IgD-negative memory B cell (primary cell): ENCODE measurements at regions not wholly inside any gene's neighbourhood (a gene's known extent, or its start where the extent isn't known, plus 50 kb on each side); places are given as distances from the start of the nearest gene placed in this dataset.
A peak's percentile ranks its signal among the peaks of the same experiment; 100 is the strongest.
"Not testable (repeated sequence)": the region's sequence is repeated elsewhere in the genome, so short reads cannot be mapped to it uniquely, and the experiment has no call there.

Source experiments
- H3K27ac Mint-ChIP-seq, 3 donors: one replicate each; pipeline ENCODE4 v1.8.0; 2020 to 2022; ENCODE audit warnings: mild to moderate bottlenecking in 3 of 3, mixed read lengths in 3 of 3, moderate library complexity in 1 of 3
- H3K27me3 Mint-ChIP-seq: one replicate; pipeline ENCODE4 v1.8.0; 2021; ENCODE audit warnings: mixed read lengths
- H3K36me3 Mint-ChIP-seq: one replicate; pipeline ENCODE4 v1.8.0; 2020; ENCODE audit warnings: mild to moderate bottlenecking, mixed read lengths
- H3K4me1 Mint-ChIP-seq, 3 donors: one replicate each; pipeline ENCODE4 v1.8.0; 2020 to 2022; ENCODE audit warnings: mixed read lengths in 3 of 3, mild to moderate bottlenecking in 1 of 3
- H3K4me3 Mint-ChIP-seq, 4 donors: one replicate each; pipeline ENCODE4 v1.8.0; 2020 to 2022; ENCODE audit warnings: mild to moderate bottlenecking in 4 of 4, mixed read lengths in 4 of 4, moderate library complexity in 3 of 4
- H3K9me3 Mint-ChIP-seq, 3 donors: one replicate each; pipeline ENCODE4 v1.8.0; 2020 to 2021; ENCODE audit warnings: mixed read lengths in 3 of 3, mild to moderate bottlenecking in 1 of 3

- Mint-ChIP-seq H3K27me3 (peaks cover 3% of the 10 kb centered on the region), H3K4me3 (no peak overlapping the region), H3K4me1 (no peaks in the 10 kb centered on the region), H3K36me3 (no peaks in the 10 kb centered on the region), H3K9me3 (no peaks in the 10 kb centered on the region), H3K27ac (no peak overlapping the region)
Observed at GRCh38 chr6:112439010-112439409, 91.9 kb downstream of the RFPL4B start.

- Mint-ChIP-seq H3K27me3 (peaks cover 3% of the 10 kb centered on the region), H3K36me3 (no peaks in the 10 kb centered on the region), H3K4me1 (no peaks in the 10 kb centered on the region)
Observed at GRCh38 chr6:112439432-112439831, 92.3 kb downstream of the RFPL4B start.

GRCh38 chr6:112441607-112442006 lies 94.5 kb downstream of the RFPL4B start:
- Mint-ChIP-seq H3K27me3 (peaks cover 3% of the 10 kb centered on the region), H3K4me1 (no peaks in the 10 kb centered on the region), H3K27ac (no peak overlapping the region), H3K9me3 (no peaks in the 10 kb centered on the region), H3K36me3 (no peaks in the 10 kb centered on the region), H3K4me3 (no peak overlapping the region)

More at GRCh38 chr6:112439432-112439831, 92.3 kb downstream of the RFPL4B start:
- Mint-ChIP-seq H3K4me3 (no peak overlapping the region), H3K9me3 (no peaks in the 10 kb centered on the region), H3K27ac (no peak overlapping the region)

- no peaks in the 10 kb centered on the region for H3K36me3 Mint-ChIP-seq
- H3K4me3 Mint-ChIP-seq, result no peak overlapping the region
- H3K4me1 Mint-ChIP-seq, result no peaks in the 10 kb centered on the region
- H3K9me3 Mint-ChIP-seq, result no peaks in the 10 kb centered on the region
- H3K27ac Mint-ChIP-seq, result no peak overlapping the region
- H3K27me3 Mint-ChIP-seq, result no peaks in the 10 kb centered on the region
Observed at GRCh38 chr6:112443179-112444065, 96.3 kb downstream of the RFPL4B start.

GRCh38 chr6:112448786-112449185 lies 101.7 kb downstream of the RFPL4B start:
- H3K36me3 Mint-ChIP-seq, H3K27me3 Mint-ChIP-seq, H3K27ac Mint-ChIP-seq, H3K4me1 Mint-ChIP-seq, H3K4me3 Mint-ChIP-seq: not testable (repeated sequence)
- peaks cover 0 to 13% (median 5%) of the 10 kb centered on the region in 3 donors for H3K9me3 Mint-ChIP-seq

- H3K27ac Mint-ChIP-seq, result no peak overlapping the region
- H3K4me3 Mint-ChIP-seq, result no peak overlapping the region
- H3K27me3 Mint-ChIP-seq, result peaks cover 2% of the 10 kb centered on the region
- peaks cover 0 to 13% (median 5%) of the 10 kb centered on the region in 3 donors for H3K9me3 Mint-ChIP-seq
- no peaks in the 10 kb centered on the region for H3K36me3 Mint-ChIP-seq
- no peaks in the 10 kb centered on the region for H3K4me1 Mint-ChIP-seq
Observed at GRCh38 chr6:112450663-112451062, 103.5 kb downstream of the RFPL4B start.

GRCh38 chr6:112457886-112458285 lies 110.8 kb downstream of the RFPL4B start:
- Mint-ChIP-seq H3K27ac (no peak overlapping the region), H3K9me3 (no peaks in the 10 kb centered on the region), H3K4me1 (no peaks in the 10 kb centered on the region), H3K36me3 (no peaks in the 10 kb centered on the region), H3K27me3 (no peaks in the 10 kb centered on the region), H3K4me3 (no peak overlapping the region)

GRCh38 chr6:112459758-112460304 lies 112.7 kb downstream of the RFPL4B start:
- H3K36me3 Mint-ChIP-seq, result no peaks in the 10 kb centered on the region
- no peaks in the 10 kb centered on the region for H3K4me1 Mint-ChIP-seq
- peaks cover 0 to 2% (median 0%) of the 10 kb centered on the region in 3 donors for H3K9me3 Mint-ChIP-seq
- H3K4me3 Mint-ChIP-seq, result no peak overlapping the region
- no peak overlapping the region for H3K27ac Mint-ChIP-seq
- H3K27me3 Mint-ChIP-seq, result peaks cover 1% of the 10 kb centered on the region

GRCh38 chr6:112464901-112465665 lies 118.0 kb downstream of the RFPL4B start:
- Mint-ChIP-seq H3K4me3 (no peak overlapping the region), H3K27ac (no peak overlapping the region), H3K9me3 (peaks cover 0 to 2% (median 0%) of the 10 kb centered on the region in 3 donors), H3K4me1 (no peaks in the 10 kb centered on the region), H3K36me3 (no peaks in the 10 kb centered on the region), H3K27me3 (peaks cover 1% of the 10 kb centered on the region)

GRCh38 chr6:112466373-112467151 lies 119.4 kb downstream of the RFPL4B start:
- Mint-ChIP-seq H3K4me3 (peak overlapping the region in 1 of 4 donors; percentile 60), H3K9me3 (peaks cover 0 to 2% (median 0%) of the 10 kb centered on the region in 3 donors), H3K27me3 (peaks cover 1% of the 10 kb centered on the region), H3K4me1 (no peaks in the 10 kb centered on the region), H3K36me3 (no peaks in the 10 kb centered on the region), H3K27ac (no peak overlapping the region)

- Mint-ChIP-seq H3K27ac (no peak overlapping the region), H3K4me1 (no peaks in the 10 kb centered on the region), H3K36me3 (no peaks in the 10 kb centered on the region), H3K27me3 (peaks cover 1% of the 10 kb centered on the region), H3K4me3 (no peak overlapping the region), H3K9me3 (peaks cover 0 to 2% (median 0%) of the 10 kb centered on the region in 3 donors)
Observed at GRCh38 chr6:112468359-112468758, 121.2 kb downstream of the RFPL4B start.

GRCh38 chr6:112469306-112469705 lies 122.2 kb downstream of the RFPL4B start:
- Mint-ChIP-seq H3K27me3 (peaks cover 1% of the 10 kb centered on the region), H3K4me3 (no peak overlapping the region), H3K4me1 (no peaks in the 10 kb centered on the region), H3K36me3 (no peaks in the 10 kb centered on the region), H3K27ac (no peak overlapping the region), H3K9me3 (no peaks in the 10 kb centered on the region)

- no peak overlapping the region for H3K27ac Mint-ChIP-seq
- no peaks in the 10 kb centered on the region for H3K4me1 Mint-ChIP-seq
- H3K9me3 Mint-ChIP-seq, result no peaks in the 10 kb centered on the region
- H3K27me3 Mint-ChIP-seq, result no peaks in the 10 kb centered on the region
- H3K36me3 Mint-ChIP-seq, result no peaks in the 10 kb centered on the region
- no peak overlapping the region for H3K4me3 Mint-ChIP-seq
Observed at GRCh38 chr6:112470376-112470775, 123.2 kb downstream of the RFPL4B start.

GRCh38 chr6:112470950-112471349 lies 123.8 kb downstream of the RFPL4B start:
- no peak overlapping the region for H3K27ac Mint-ChIP-seq
- no peaks in the 10 kb centered on the region for H3K4me1 Mint-ChIP-seq
- no peaks in the 10 kb centered on the region for H3K9me3 Mint-ChIP-seq
- H3K36me3 Mint-ChIP-seq, result no peaks in the 10 kb centered on the region
- no peaks in the 10 kb centered on the region for H3K27me3 Mint-ChIP-seq
- H3K4me3 Mint-ChIP-seq, result no peak overlapping the region

- H3K27me3 Mint-ChIP-seq, result no peaks in the 10 kb centered on the region
Observed at GRCh38 chr6:112475083-112475482, 128.0 kb downstream of the RFPL4B start.

More at GRCh38 chr6:112475083-112475482, 128.0 kb downstream of the RFPL4B start:
- Mint-ChIP-seq H3K4me1 (no peaks in the 10 kb centered on the region), H3K27ac (no peak overlapping the region), H3K4me3 (no peak overlapping the region), H3K9me3 (no peaks in the 10 kb centered on the region), H3K36me3 (no peaks in the 10 kb centered on the region)
